Stomach (tissue), 4 donors: ENCODE measurements at regions not wholly inside any gene's neighbourhood (a gene's known extent, or its start where the extent isn't known, plus 50 kb on each side); places are given as distances from the start of the nearest gene placed in this dataset.
"Not testable (repeated sequence)": the region's sequence is repeated elsewhere in the genome, so short reads cannot be mapped to it uniquely, and the experiment has no call there.

Experiments
- CTCF ChIP-seq, 7 experiments: fragments of 450-650 bp in 4 of 7; fragments of 200-600 bp in 3 of 7; sonication (generic) in 3 of 7; IDR thresholded peaks; one replicate each; pipeline ENCODE4 v1.5.1; 2016 to 2019; ENCODE audit warnings: antibody characterized with exemption in 7 of 7, control low read depth in 2 of 7, mild to moderate bottlenecking in 1 of 7
- EP300 ChIP-seq: sonication (generic); formaldehyde crosslinking; IDR thresholded peaks from one replicate; pipeline ENCODE4 v1.6.1; 2017; ENCODE audit warnings: antibody characterized with exemption

DNA sequence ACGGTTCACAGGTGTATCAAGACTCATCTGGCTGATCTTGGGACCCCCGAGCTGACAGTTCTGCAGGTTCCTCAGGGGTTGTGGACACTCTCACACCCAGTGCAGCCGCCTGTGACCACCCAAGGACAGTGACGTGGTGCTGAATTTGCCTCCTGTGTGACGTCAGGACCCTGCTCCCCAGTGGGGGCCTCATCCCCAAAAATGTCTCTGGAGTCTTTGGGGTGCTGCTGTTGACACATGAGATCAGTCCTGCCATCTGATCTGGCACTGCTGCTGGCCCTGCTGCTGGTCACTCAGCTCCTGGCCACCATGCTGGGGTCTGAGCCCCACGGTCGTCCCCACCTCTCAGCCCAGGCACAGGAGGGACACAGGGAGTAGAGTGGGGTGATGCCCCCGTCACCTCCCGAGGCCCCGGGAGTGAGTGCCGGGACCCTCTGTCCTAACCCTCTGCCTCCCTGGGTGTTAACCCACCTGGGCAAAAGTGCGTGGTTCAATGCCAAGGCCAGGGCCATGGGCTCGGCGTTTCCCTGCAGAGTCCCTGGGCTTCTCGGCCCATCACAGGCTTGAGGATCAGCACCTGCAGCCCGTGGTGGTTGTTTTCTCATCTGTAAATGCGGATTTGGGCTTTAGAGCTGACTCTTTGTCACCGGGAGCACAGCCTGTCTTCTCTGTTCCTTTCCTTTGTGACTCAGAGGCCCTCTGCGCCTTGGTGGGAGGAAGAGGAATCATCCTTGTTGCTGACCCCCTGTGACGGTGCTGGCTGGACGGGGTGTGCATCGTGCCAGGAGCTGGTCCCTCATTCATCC is 366.0 kb upstream of the SFSWAP start:
- not testable (repeated sequence) for TF ChIP-seq EP300; CTCF (IDR thresholded peaks at IDR 0.05)
